PC-3 (cell line): ENCODE measurements at regions not wholly inside any gene's neighbourhood (a gene's known extent, or its start where the extent isn't known, plus 50 kb on each side); places are given as distances from the start of the nearest gene placed in this dataset.

Experiments used
- EZH2 ChIP-seq: fragments of 300-600 bp; sonication (generic); IDR thresholded peaks from one replicate; pipeline ENCODE4 v1.6.1; 2017; ENCODE audit warnings: antibody characterized with exemption, mild to moderate bottlenecking, low read length; ENCODE audit not compliant: unreplicated experiment
- EZH2phosphoT487 ChIP-seq: fragments of 300-600 bp; sonication (generic); IDR thresholded peaks from 2 replicates; pipeline ENCODE4 v1.6.1; 2018; ENCODE audit warnings: mild to moderate bottlenecking, antibody characterized with exemption, low read length, borderline replicate concordance
- TF ChIP-seq, protein P1 (sequence below): fragments of 300-600 bp; sonication (generic); conservative IDR thresholded peaks from 2 replicates; pipeline ENCODE4 v1.5.1; 2017; ENCODE audit warnings: antibody characterized with exemption, low read depth, mild to moderate bottlenecking, low read length

DNA sequence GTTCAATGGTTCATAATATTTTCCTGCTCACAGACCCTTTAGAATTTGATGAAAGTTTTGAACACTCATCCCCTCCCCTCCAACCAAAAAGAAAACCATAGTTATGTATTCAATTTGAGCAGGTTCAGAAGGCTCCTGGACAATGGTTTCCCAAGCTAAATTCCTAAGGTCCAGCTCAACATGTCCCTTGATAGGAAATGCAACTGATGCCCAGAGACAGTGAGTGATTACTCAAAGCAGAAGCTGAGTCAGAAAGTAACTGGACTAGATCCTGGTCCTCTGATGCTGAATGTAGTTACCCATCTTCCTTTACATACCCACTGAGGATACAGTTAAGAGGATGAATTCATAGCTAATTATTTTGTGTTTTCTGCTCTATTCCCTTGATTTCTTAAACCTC, 218.9 kb upstream of the NCKAP5 start:
- TF ChIP-seq, protein P1, sequence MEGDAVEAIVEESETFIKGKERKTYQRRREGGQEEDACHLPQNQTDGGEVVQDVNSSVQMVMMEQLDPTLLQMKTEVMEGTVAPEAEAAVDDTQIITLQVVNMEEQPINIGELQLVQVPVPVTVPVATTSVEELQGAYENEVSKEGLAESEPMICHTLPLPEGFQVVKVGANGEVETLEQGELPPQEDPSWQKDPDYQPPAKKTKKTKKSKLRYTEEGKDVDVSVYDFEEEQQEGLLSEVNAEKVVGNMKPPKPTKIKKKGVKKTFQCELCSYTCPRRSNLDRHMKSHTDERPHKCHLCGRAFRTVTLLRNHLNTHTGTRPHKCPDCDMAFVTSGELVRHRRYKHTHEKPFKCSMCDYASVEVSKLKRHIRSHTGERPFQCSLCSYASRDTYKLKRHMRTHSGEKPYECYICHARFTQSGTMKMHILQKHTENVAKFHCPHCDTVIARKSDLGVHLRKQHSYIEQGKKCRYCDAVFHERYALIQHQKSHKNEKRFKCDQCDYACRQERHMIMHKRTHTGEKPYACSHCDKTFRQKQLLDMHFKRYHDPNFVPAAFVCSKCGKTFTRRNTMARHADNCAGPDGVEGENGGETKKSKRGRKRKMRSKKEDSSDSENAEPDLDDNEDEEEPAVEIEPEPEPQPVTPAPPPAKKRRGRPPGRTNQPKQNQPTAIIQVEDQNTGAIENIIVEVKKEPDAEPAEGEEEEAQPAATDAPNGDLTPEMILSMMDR, result no peak
- no peak for TF ChIP-seq EZH2
- TF ChIP-seq EZH2phosphoT487, result no peak
